NCI-H2196 (cell line): ENCODE measurements at regions not wholly inside any gene's neighbourhood (a gene's known extent, or its start where the extent isn't known, plus 50 kb on each side); places are given as distances from the start of the nearest gene placed in this dataset.

Source experiments
- DNase-seq: peaks from one replicate; lab custom pipeline; 2025; ENCODE audit not compliant: unreplicated experiment; lab: John Stamatoyannopoulos, UW

GRCh38 chr2:23093513-23093912 is 291.5 kb upstream of the KLHL29 start:
- DNase-seq, result no peak

- no peak for DNase-seq
These were observed 287.9 kb upstream of the KLHL29 start for GRCh38 chr2:23096906-23097602.

- DNase-seq, result no peak
These were observed 284.6 kb upstream of the KLHL29 start for GRCh38 chr2:23100406-23100805.

- DNase-seq, result no peak
These were observed 278.7 kb upstream of the KLHL29 start for GRCh38 chr2:23106242-23106785.

- no peak for DNase-seq
These were observed 277.5 kb upstream of the KLHL29 start for GRCh38 chr2:23107327-23107941.

GRCh38 chr2:23111263-23111662 is 273.7 kb upstream of the KLHL29 start:
- no peak for DNase-seq

GRCh38 chr2:23112517-23112916 is 272.5 kb upstream of the KLHL29 start:
- no peak for DNase-seq

- no peak for DNase-seq
These were observed 270.7 kb upstream of the KLHL29 start for GRCh38 chr2:23114299-23114698.

- no peak for DNase-seq
These were observed 266.7 kb upstream of the KLHL29 start for GRCh38 chr2:23118313-23118712.

GRCh38 chr2:23118894-23119293 is 266.1 kb upstream of the KLHL29 start:
- DNase-seq, result no peak

GRCh38 chr2:23120161-23120560 is 264.8 kb upstream of the KLHL29 start:
- DNase-seq, result no peak

GRCh38 chr2:23121968-23122648 is 262.9 kb upstream of the KLHL29 start:
- DNase-seq, result no peak

GRCh38 chr2:23122681-23123215 is 262.2 kb upstream of the KLHL29 start:
- DNase-seq, result no peak

- DNase-seq, result no peak
These were observed 261.3 kb upstream of the KLHL29 start for GRCh38 chr2:23123686-23124085.

- DNase-seq, result no peak
These were observed 260.7 kb upstream of the KLHL29 start for GRCh38 chr2:23124214-23124750.

GRCh38 chr2:23127465-23127864 is 257.5 kb upstream of the KLHL29 start:
- DNase-seq, result no peak

GRCh38 chr2:23128684-23129292 is 256.2 kb upstream of the KLHL29 start:
- no peak for DNase-seq

GRCh38 chr2:23131066-23131575 is 253.9 kb upstream of the KLHL29 start:
- DNase-seq, result no peak

- no peak for DNase-seq
These were observed 253.0 kb upstream of the KLHL29 start for GRCh38 chr2:23132000-23132399.

- no peak for DNase-seq
These were observed 252.0 kb upstream of the KLHL29 start for GRCh38 chr2:23132823-23133595.
